Neutrophil (primary cell): ENCODE measurements at regions not wholly inside any gene's neighbourhood (a gene's known extent, or its start where the extent isn't known, plus 50 kb on each side); places are given as distances from the start of the nearest gene placed in this dataset.

Source experiments
- H3K27ac ChIP-seq: fragments of 200-600 bp; sonication (generic); 2 replicates; pipeline ENCODE4 v1.5.1; 2016; ENCODE audit warnings: mild to moderate bottlenecking, moderate library complexity
- H3K27me3 ChIP-seq: fragments of 200-600 bp; sonication (generic); 2 replicates; pipeline ENCODE4 v1.6.0; 2016; ENCODE audit warnings: mild to moderate bottlenecking
- H3K36me3 ChIP-seq: fragments of 200-600 bp; sonication (generic); 2 replicates; pipeline ENCODE4 v1.5.1; 2017
- H3K4me1 ChIP-seq, 2 experiments: fragments of 200-600 bp in 1 of 2; sonication (generic) in 1 of 2; 1 replicate in 1 of 2; 2 replicates in 1 of 2; pipeline versions ENCODE4 v1.5.1 to v1.6.1; 2013 to 2016; ENCODE audit warnings: low read depth in 1 of 2, low read length in 1 of 2, mild to moderate bottlenecking in 1 of 2, moderate library complexity in 1 of 2; ENCODE audit not compliant: control insufficient read depth in 1 of 2, insufficient read depth in 1 of 2
- H3K4me3 ChIP-seq, 2 experiments: fragments of 200-600 bp in 1 of 2; sonication (generic) in 1 of 2; 1 replicate in 1 of 2; 2 replicates in 1 of 2; pipeline ENCODE4 v1.5.1; 2013 to 2016; ENCODE audit warnings: low read depth in 1 of 2, low read length in 1 of 2, mild to moderate bottlenecking in 1 of 2, moderate library complexity in 1 of 2
- H3K9me3 ChIP-seq: fragments of 200-600 bp; sonication (generic); 2 replicates; pipeline ENCODE4 v1.5.1; 2016
- CTCF ChIP-seq: fragments of 200-600 bp; sonication (generic); IDR thresholded peaks from 2 replicates; pipeline ENCODE4 v1.5.1; 2016; ENCODE audit warnings: antibody characterized with exemption

GRCh38 chr2:10504994-10505820, 57.1 kb upstream of the ODC1 start:
- Histone ChIP-seq H3K4me1 (no peaks in the 10 kb centered on the region), H3K36me3 (no peaks in the 10 kb centered on the region), H3K4me3 (no peak overlapping the region), H3K27ac (no peak overlapping the region), H3K27me3 (no peaks in the 10 kb centered on the region), H3K9me3 (no peaks in the 10 kb centered on the region)
- no peak for TF ChIP-seq CTCF

GRCh38 chr2:10504370-10504993, 56.4 kb upstream of the ODC1 start:
- Histone ChIP-seq H3K36me3 (no peaks in the 10 kb centered on the region), H3K4me3 (no peak overlapping the region), H3K4me1 (no peaks in the 10 kb centered on the region), H3K27ac (no peak overlapping the region), H3K27me3 (no peaks in the 10 kb centered on the region), H3K9me3 (no peaks in the 10 kb centered on the region)
- no peak for TF ChIP-seq CTCF

GRCh38 chr2:10502803-10503107, 54.6 kb upstream of the ODC1 start:
- Histone ChIP-seq H3K27me3 (peaks cover 14% of the 10 kb centered on the region), H3K4me3 (no peak overlapping the region), H3K36me3 (no peaks in the 10 kb centered on the region), H3K9me3 (no peaks in the 10 kb centered on the region), H3K4me1 (no peaks in the 10 kb centered on the region), H3K27ac (no peak overlapping the region)
- no peak for TF ChIP-seq CTCF

GRCh38 chr2:10501980-10502802, 54.1 kb upstream of the ODC1 start:
- H3K4me3 ChIP-seq, result no peak overlapping the region
- peaks cover 20% of the 10 kb centered on the region for H3K27me3 ChIP-seq
- no peaks in the 10 kb centered on the region for H3K9me3 ChIP-seq
- no peaks in the 10 kb centered on the region for H3K4me1 ChIP-seq
- no peaks in the 10 kb centered on the region for H3K36me3 ChIP-seq
- TF ChIP-seq CTCF, result no peak
- no peak overlapping the region for H3K27ac ChIP-seq

GRCh38 chr2:10501451-10501961, 53.4 kb upstream of the ODC1 start:
- Histone ChIP-seq H3K27me3 (peaks cover 27% of the 10 kb centered on the region), H3K4me1 (no peaks in the 10 kb centered on the region), H3K4me3 (no peak overlapping the region), H3K9me3 (no peaks in the 10 kb centered on the region), H3K27ac (no peak overlapping the region), H3K36me3 (no peaks in the 10 kb centered on the region)
- TF ChIP-seq CTCF, result no peak
